Hepatic stellate cell (primary cell): ENCODE measurements at regions not wholly inside any gene's neighbourhood (a gene's known extent, or its start where the extent isn't known, plus 50 kb on each side); places are given as distances from the start of the nearest gene placed in this dataset.
"Not testable (repeated sequence)": the region's sequence is repeated elsewhere in the genome, so short reads cannot be mapped to it uniquely, and the experiment has no call there.

Source experiments
- DNase-seq: peaks from one replicate; pipeline ENCODE4 v3.0.0; 2011; ENCODE audit warnings: low spot score

DNA sequence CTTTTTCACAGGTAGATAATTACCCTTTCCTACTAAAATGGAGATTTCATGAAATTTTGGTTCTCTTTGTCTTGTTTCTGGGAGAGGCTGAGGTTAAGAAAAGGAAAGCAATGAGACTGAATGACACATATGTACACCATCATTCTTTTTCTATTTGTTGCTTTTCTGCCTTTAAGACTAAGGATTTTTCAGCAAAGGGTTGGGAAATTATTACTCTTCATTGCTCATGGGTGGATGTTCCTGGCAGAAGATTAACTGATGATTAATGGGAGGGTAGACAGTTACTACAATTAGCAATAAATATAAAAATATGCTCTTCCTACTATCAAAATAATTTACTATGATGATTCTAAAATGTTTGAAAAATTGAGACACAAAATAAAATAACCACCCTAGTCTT, 316.5 kb upstream of the USP24 start:
- no peak for DNase-seq

DNA sequence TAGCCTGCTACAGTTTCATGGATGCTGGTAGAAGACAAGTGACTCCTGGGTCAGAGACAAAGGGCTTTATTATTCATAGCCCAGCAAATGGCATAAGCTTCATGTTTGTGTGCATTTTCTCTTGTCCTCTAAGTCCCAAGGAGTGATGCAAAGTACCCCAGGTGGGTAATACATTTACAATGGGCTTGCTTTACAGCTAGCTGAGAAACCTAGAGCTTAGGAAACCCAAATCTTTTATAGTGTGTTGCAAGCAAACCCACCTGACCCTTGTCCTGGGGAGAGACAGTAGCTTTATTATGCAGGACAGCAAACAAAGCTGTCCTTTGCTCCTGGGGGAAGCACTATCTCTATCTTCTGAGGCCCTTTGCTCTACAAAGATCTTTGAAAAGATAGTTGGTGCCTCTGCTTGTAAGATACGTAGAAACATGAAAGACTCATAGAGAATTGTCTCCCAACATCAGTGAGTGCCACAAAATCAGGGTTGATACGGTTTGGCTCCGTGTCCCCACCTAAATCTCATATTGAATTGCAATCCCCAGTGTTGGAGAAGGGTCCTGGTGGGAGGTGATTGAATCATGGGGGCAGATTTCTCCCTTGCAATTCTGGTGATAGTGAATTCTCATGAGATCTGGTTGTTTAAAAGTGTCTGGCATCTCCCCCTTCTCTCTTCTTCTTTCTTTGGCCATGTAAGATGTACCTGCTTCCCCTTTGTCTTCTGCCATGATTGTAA, 315.8 kb upstream of the USP24 start:
- no peak for DNase-seq

DNA sequence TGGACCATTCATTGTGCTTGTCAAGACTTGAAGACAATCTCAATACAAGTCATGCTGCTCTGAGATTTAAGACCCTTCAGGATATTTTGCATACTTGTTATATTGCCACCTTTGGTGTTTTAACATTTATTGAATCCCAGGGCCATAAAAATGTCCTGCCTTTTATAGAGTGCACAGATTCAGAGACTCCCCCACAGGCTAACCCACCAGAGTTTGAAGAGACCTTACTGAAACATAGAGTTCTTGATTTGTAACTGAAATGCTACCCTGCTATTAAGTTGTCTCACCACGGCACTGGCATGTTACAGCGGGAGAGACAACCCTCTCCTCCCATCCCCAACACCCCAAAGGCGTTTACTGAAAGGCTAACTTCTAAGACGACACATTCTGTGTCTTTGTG, 313.9 kb upstream of the USP24 start:
- no peak for DNase-seq

DNA sequence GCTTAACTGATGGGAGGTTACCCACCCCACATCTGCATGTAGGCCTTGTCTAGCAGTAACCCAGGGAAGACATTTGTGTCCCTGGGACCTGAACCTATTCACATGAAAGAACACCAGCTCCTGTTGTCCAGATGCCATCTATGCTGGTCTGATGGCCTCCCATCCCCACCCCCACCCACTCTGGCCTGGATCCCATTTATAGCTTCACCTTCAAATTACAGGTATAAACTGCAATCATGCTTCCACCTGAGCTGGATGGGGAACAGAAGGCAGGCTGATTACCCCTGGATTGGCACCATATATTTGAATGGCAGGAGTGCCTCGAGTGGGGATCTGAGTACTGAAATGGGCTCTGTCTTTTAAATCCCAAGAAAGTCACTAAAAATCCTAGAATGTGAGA, 312.7 kb upstream of the USP24 start:
- DNase-seq: no peak

DNA sequence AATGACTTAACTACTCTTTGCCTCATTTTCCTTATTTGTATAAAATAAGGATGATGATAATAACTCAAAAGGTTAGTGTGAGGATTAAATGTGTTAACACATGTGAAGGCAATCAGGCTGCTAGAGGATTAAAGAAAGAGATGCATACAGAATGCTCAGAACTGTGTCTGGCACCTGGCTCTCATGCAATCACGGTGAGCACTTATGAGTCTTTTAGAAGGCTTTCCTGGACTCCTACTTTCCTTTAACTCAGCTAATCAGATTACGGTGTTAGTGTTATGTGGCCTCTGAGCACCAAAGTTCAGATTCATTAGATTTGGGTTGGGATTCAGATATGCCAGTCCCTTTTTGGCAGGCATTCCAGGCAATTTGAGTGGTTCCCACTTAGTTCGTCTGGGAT, 311.6 kb upstream of the USP24 start:
- no peak for DNase-seq

DNA sequence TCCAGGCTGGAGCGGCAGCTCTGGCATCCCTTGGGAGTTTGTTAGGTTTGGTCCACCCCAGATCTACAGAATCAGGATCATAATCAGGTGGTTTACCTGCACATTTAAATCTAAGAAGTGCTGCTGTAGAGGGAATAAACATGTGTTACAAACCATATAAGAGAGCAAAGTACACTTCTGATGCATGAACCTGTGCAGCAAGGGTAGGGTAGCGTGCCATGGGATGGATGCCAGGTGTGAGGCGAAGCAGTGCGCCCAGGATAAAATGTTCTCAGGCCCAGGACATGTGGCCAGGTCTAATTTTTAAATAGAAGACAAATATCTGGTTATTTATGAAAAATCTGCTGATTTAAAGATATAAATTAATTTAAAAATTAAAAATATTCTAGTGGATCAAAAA, 308.8 kb upstream of the USP24 start:
- no peak for DNase-seq

DNA sequence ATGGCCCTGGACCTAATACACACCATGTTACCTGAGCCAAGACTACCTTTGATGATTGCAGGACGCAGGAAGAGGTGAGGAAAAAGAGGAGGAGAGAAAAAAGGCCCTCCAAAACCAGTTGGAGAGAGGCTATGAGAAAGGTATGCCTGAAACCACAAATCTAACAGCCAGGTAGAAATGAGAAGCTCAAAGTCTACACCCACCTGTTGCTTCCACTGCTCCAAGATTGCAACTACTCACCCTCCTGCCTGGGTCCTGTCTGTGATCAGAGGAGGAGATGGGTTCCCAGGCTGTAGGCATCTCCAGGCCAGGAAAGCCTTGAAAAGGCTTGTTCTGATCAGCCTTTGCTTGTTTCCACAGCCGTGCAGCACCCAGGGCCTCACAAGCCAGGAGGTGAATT, 307.8 kb upstream of the USP24 start:
- no peak for DNase-seq

DNA sequence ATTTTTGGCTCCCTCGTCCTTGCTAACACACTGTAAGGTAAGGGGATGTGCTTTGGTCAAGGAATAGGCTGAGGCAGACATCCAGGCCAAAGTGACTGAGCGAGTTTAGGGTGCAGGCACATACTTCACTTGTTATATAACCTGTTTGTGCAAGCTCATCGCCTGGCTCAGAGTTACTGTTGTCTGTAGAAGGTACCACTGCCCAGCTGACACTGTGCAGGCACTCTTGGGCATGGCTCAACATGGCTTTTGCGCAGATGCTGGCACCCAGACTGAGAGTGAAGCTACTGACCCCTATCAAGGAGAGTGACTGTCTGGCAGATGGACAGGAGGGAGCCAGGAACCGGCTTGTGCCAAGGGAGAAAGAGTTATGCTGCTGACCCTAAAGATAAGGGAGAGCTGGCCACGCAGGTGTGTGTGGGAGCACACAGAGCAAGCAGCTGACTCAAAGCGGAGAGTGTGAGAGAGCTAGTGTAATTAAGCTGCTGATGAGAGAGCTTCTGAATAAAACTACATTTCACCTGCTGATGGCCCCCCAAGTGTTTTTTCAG, 307.3 kb upstream of the USP24 start:
- no peak for DNase-seq

DNA sequence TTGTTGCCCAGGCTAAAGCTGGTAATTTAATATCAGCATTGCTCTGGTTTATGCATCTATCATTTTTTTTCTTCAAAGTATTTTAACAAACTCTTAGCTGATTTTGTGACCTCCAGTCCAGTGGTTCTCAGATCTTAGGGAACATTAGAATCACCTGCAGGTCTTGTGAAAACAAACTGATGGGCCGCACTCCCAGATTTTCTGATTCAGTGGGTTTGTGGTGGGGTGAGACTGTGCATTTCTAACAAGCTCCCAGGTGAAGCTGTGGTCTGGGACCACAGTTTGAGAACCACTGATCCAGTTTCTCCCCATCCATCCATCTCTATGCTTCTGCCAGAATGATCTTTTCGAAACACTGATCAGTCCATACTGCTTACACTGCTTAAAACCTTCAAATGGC, 305.7 kb upstream of the USP24 start:
- no peak for DNase-seq

DNA sequence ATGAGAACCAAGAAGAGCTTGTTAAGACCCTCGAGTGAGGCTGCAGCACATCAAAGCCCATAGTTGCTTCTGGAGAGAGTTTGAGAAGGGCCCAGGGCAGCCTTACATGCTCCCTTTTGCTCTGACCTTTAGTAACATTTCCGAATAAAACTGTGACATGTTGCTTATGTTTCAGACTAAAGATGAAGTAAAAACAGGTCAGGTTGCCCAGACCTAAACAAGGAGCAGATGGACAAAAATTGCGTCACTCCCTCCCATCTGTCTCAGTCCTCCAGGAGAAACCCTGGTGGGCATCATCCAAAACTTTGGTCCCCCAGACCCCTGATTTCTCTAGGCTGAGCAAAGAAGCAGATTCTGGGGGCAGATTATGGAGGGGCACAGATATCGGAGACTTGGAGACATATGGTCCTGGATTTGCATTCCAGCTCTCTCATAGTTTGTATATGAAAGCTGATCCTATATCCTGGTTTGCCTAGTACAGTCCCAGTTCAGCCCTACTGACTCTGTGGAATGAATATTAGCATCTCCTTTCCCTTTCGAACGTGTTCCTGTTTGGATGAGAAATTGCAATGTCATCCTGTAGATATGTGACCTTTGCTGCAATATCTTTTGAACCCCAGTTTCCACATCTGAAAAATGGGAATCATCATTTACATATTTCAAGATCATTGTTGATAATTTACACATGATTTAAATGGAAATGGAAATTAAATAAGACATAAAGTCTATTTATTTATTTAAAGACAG, 304.9 kb upstream of the USP24 start:
- no peak for DNase-seq

DNA sequence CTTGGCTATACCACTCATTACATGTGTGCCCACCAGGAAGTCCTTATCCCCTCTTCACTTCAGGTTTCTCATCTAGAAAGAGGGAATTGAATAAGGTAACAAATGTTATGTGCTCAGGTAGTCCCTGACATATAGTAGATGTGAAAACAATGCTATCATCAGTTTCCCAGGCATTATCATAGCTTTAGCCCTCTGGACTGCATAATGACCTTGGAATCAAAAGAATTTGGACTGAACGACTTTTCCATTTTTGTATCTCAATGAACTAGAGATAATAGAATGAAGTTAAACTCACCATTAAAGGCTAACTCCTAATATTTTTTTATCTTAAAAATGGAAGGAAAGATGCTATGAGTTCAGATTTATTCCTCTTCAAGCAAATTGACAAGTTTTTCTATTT, 304.1 kb upstream of the USP24 start:
- no peak for DNase-seq

DNA sequence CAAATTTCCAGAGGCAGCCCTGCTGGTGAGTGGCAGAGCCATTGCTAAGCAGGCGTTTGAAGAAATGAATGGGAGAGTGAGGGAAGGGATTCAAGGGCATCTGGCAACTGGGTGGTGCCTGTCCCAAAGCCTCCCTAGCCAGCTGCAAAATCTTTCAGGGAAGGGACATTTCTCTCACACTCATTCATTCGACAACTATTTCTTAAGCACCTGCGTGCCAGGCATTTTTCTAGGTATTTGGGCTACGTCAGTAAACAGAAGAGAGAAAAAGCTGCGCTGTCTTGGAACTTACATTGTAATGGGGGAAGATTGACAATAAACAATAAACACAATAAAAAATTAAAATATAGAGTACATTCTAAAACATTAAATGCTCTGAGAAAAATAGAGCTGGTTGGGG, 301.9 kb upstream of the USP24 start:
- no peak for DNase-seq

DNA sequence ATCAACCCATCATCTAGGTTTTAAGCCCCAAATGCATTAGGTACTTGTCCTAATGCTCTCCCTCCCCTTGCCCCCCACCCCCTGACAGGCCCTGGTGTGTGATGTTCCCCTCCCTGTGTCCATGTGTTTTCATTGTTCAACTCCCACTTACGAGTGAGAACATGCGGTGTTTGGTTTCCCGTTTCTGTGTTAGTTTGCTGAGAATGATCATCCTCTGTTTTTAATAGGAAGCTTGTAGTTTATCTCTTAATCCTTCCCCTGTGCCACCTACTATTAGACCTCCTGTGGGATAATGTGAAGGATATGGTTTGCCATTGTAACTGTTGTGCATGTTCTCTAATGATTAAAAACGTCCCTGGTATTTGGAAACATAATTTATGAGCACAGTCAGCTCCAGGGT, 299.4 kb upstream of the USP24 start:
- DNase-seq: not testable (repeated sequence)

DNA sequence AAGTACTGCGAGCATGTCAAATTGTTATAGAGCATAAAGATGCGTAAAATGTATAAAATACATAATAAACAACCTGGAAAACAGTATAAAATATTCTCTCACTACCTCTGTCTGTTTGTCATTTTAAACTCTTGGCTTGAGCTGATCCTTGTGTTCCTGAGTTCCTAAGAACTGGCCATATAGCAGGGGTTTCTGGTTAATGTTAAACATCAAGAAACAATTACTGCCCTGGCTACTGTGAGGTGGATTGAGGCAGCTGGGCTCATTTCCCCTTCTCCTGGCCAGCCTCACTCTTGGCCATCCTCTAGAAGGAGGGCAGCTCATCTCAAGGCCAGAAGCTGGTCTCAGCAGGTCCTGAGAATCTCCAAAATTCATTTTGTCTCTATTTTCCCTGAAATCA, 297.3 kb upstream of the USP24 start:
- no peak for DNase-seq

DNA sequence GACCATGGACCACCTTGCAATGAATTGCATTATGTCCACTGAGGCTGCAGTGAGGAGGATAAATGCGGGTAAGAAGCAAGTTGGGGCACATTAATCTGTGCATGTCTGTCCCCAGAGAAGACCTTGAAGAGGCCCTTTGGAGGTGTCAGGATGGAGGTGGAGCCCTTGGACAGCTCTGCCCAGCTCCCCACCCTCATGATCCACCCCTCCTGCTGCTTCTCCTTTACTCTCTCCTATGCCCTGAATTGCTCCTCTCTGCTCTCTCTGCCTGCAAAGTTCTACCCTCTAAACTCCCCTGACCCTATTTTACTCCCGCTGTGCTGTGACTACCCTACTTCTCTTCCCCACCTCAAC, 292.4 kb upstream of the USP24 start:
- no peak for DNase-seq

DNA sequence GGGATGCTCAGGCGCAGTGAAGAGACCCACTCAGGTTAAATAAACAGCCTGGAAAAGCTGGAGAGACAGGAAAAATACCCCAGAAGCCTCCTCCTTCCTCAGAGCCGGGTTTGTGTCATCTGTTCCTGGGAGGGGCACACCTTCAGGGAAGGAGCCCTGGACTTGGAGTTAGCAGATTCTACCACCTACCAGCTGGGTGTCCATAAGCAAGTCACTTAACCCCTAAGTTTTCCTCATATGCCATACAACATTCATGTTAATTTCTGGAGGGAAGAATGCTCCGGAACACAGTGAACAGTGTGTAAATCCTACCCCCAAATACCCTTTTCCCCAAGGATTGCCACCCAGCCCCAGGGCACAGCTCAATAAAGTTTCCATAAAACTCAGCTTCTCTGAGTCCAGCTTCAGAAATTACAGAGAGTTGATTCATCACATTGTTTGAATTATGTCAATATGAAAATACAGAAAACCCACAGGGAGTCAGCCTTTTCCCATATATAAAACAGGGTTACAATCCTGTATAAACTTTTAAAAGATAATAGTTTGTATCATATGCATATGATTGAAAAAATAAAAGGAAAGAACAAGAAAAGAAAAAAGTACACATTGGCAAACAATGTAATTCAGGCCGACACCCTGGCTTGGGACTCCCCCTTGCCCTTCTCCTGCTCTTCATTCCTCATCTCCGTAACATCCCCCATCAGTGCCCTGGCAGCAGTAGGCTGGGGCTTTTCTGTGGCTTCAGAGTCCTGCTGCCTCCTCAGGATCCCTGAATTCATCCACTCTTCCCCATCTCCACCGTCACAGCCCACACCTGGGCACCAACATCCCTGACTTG, 291.8 kb upstream of the USP24 start:
- peak; percentile 41 for DNase-seq

DNA sequence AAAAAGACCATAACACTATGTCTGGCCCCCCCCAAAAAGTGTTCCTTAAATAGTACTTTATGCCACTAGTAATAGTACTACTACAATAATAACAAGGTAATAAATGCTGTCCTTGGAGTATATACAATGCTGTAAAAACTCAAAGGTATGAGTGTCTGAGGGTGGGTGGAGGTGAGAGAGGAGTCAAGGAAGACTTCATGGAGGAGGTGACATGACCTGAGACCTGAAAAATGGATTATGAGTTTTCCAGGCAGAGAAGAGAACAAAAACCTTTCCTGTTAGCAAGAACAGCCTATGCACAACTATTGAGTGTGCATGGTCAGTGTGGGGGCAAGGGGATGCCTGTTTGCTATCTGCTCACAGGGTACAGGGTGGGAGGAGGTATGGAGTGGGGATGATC, 290.2 kb upstream of the USP24 start:
- DNase-seq: no peak

DNA sequence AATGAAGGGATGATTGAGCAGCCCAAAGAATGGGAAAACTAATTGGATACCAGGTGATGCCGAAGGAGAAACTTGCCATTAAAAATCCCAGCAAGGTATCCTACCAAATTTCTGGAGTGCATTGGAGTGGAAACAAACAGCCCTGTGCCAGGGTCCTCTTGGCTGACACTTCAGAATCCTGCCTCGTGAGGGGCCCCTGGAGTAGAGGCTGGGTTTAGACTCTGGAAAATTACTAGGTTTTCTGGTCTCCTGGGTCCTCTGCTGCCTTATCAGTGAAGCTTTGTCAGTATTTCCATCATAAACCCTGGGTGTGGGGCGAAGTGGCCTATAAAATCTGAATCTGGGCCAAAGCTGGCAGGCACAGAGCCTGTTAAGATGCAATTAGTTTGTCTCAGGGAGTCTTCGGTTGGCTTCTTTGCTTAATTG, 289.2 kb upstream of the USP24 start:
- no peak for DNase-seq

DNA sequence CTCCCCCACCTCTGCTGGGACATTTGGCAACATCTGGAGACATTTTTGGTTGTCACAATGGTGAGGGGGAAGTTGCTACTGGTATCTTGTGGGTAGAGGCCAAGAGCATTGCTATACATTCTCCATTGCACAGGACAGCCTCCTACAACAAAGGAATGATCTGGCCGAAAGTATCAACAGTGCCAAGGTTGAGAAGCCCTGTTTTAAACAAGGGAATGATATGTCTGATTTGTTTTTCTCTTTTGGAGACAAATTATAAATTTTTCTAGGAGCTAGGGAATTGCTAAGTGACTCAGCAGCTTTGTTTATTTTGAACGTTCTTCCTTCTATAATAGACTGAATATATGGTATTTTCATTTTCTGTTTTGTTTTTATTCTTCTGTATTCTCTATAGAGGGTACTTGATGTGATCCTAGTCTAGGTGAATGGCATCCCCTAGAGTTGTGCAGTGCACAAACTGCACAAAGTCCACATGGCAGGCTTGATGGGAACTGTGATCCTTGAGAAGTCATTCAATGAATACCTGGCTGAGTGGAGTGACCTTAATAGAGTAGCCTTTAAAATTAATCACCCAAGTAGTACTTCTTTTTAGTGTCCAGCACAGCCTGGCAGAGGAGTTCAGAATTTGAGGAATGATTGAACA, 288.6 kb upstream of the USP24 start:
- DNase-seq: no peak

DNA sequence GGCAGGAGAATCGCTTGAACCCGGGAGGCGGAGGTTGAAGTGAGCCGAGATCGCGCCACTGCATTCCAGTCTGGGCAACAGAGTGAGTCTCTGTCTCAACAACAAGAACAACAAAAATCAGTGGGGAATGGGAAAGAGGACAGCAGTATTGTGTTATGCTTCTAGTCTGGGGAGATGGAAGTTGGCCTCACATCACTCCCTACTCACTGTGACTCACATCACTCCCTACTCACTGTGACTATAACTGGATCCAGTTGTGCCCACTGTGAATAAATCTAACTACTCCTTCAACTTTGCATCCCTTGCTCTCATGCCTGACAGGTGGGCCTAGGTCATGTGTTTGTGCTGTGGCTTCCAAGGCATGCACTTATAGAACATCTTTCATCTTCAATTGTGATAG, 285.4 kb upstream of the USP24 start:
- DNase-seq: no peak

DNA sequence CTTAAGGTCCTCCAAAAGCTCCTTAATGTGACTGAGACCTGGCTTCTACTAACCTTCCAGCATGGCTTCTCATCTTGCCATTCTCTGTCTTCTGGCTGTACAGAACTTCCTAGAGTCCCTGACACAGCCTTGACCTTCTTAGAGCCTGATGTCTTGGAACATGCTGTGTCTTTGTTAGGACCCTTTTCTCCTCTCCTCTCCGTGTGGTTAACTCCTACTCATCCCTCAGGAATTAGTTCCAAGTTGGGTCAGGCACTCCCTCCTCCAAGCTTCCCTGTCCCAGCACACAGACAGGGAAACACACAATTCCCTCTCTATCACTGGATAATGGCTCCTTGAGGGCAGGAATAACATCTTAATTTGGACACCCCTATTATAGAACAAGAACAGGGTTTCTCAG, 275.4 kb upstream of the USP24 start:
- peak; percentile 28 for DNase-seq

DNA sequence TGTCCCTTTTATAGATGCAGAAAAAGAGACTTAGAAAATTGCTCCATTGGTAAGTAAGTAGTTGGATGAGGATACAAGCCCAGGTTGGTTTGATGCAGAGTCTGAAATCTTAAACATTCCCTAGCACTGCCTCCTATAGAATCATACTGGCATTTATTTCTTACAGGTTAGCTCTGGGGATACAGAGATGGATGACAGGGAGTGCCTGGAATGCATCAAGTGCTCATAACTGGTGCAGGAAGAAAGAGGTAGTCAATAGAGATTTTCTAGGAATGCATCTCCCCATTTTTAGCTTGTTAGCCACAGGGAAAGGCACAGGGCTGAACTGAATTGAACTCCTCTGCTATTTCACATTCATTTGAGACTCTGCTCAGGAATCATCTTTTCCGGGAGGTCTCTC, 269.0 kb upstream of the USP24 start:
- DNase-seq: no peak
